Muscle layer of colon (tissue), 2 donors: ENCODE measurements at regions not wholly inside any gene's neighbourhood (a gene's known extent, or its start where the extent isn't known, plus 50 kb on each side); places are given as distances from the start of the nearest gene placed in this dataset.

ENCODE experiments used
- H3K27ac ChIP-seq: one replicate; pipeline ENCODE4 v1.7.0; 2013; ENCODE audit warnings: low read depth, mild to moderate bottlenecking, low read length, moderate library complexity
- H3K27me3 ChIP-seq, 2 donors: one replicate each; pipeline ENCODE4 v1.7.0; 2013; ENCODE audit warnings: low read length in 2 of 2, mild to moderate bottlenecking in 2 of 2; ENCODE audit not compliant: insufficient read depth in 2 of 2, control insufficient read depth in 1 of 2
- H3K36me3 ChIP-seq: one replicate; pipeline ENCODE4 v1.7.0; 2013; ENCODE audit warnings: mild to moderate bottlenecking, low read length; ENCODE audit not compliant: insufficient read depth
- H3K4me1 ChIP-seq: one replicate; pipeline ENCODE4 v1.7.0; 2013; ENCODE audit warnings: mild to moderate bottlenecking, low read length; ENCODE audit not compliant: insufficient read depth
- H3K4me3 ChIP-seq, 2 donors: one replicate each; pipeline ENCODE4 v1.7.0; 2013; ENCODE audit warnings: low read length in 2 of 2, low read depth in 1 of 2, mild to moderate bottlenecking in 1 of 2, moderate library complexity in 1 of 2
- H3K9ac ChIP-seq: one replicate; pipeline ENCODE4 v1.7.0; 2013; ENCODE audit warnings: low read length
- H3K9me3 ChIP-seq: one replicate; pipeline ENCODE4 v1.7.0; 2013; ENCODE audit warnings: mild to moderate bottlenecking, low read length
- donor health status: abdominal sarcoma.
- donor health status: Adenocarcinoma of cecum.

DNA sequence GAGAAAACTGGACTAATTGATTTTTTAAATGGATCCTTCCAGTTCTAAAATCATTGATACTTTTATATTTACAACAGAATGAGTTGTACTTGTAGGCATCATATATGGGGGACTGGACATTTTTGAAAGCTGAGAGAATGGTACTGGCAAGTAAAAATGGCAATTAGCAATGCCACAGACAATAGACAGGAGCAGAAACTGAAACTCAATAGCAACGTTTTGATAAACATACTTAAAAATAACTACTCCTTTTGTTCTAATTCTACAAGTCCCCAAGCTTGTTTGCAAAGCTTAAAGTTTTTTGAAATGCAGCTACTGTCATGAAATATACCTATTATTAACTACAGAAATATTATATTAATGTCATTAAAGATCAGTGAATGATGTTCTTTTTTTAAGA lies 52.8 kb upstream of the FBXL7 start:
- Histone ChIP-seq H3K9ac (no peak overlapping the region), H3K27me3 (no peaks in the 10 kb centered on the region), H3K4me3 (no peak overlapping the region), H3K9me3 (no peaks in the 10 kb centered on the region), H3K36me3 (no peaks in the 10 kb centered on the region), H3K27ac (no peak overlapping the region), H3K4me1 (peaks cover 11% of the 10 kb centered on the region)

- Histone ChIP-seq H3K4me3 (no peak overlapping the region), H3K36me3 (no peaks in the 10 kb centered on the region), H3K4me1 (peaks cover 5% of the 10 kb centered on the region), H3K9ac (no peak overlapping the region), H3K27me3 (no peaks in the 10 kb centered on the region), H3K27ac (no peak overlapping the region), H3K9me3 (no peaks in the 10 kb centered on the region)
These were observed 53.4 kb upstream of the FBXL7 start for GRCh38 chr5:15446552-15446951.

- H3K9ac ChIP-seq, result no peak overlapping the region
These were observed 57.8 kb upstream of the FBXL7 start for GRCh38 chr5:15442193-15442570.

GRCh38 chr5:15441433-15442192 lies 58.4 kb upstream of the FBXL7 start:
- Histone ChIP-seq H3K36me3 (no peaks in the 10 kb centered on the region), H3K4me1 (peaks cover 11% of the 10 kb centered on the region), H3K9me3 (no peaks in the 10 kb centered on the region), H3K27me3 (no peaks in the 10 kb centered on the region), H3K27ac (no peak overlapping the region), H3K9ac (no peak overlapping the region), H3K4me3 (no peak overlapping the region)

More at GRCh38 chr5:15442193-15442570, 57.8 kb upstream of the FBXL7 start:
- Histone ChIP-seq H3K9me3 (no peaks in the 10 kb centered on the region), H3K36me3 (no peaks in the 10 kb centered on the region), H3K4me3 (no peak overlapping the region), H3K27me3 (no peaks in the 10 kb centered on the region), H3K4me1 (peaks cover 11% of the 10 kb centered on the region), H3K27ac (no peak overlapping the region)

- no peaks in the 10 kb centered on the region for H3K27me3 ChIP-seq
- no peaks in the 10 kb centered on the region for H3K9me3 ChIP-seq
- H3K36me3 ChIP-seq, result no peaks in the 10 kb centered on the region
- H3K27ac ChIP-seq, result no peak overlapping the region
- peaks cover 11% of the 10 kb centered on the region for H3K4me1 ChIP-seq
- no peak overlapping the region for H3K4me3 ChIP-seq
- H3K9ac ChIP-seq, result no peak overlapping the region
These were observed 59.5 kb upstream of the FBXL7 start for GRCh38 chr5:15440434-15440833.

- Histone ChIP-seq H3K27ac (no peak overlapping the region), H3K4me1 (peaks cover 11% of the 10 kb centered on the region), H3K9ac (no peak overlapping the region), H3K4me3 (no peak overlapping the region), H3K9me3 (no peaks in the 10 kb centered on the region), H3K27me3 (no peaks in the 10 kb centered on the region), H3K36me3 (no peaks in the 10 kb centered on the region)
These were observed 60.2 kb upstream of the FBXL7 start for GRCh38 chr5:15439801-15440200.

DNA sequence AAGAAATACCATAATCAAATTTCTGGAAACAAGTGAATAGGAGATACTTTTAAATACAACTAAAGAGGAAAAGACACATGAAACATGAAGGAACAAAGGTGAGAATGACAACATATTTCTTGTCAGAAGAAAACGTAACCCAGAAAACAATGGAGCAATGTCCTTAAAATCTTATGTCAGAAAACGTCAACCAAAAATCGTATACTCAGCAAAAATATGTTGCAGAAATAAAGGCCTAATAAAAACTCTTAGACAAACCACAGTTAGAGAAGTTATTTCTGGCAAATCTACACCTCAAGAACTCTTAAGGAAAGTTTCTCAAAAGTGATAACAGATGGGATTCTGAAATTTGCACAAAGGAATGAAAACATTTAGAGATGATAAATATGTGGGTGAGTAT lies 66.3 kb upstream of the FBXL7 start:
- Histone ChIP-seq H3K36me3 (no peaks in the 10 kb centered on the region), H3K4me1 (no peaks in the 10 kb centered on the region), H3K27ac (no peak overlapping the region), H3K4me3 (no peak overlapping the region), H3K27me3 (no peaks in the 10 kb centered on the region), H3K9me3 (no peaks in the 10 kb centered on the region), H3K9ac (no peak overlapping the region)

GRCh38 chr5:15431923-15432322 lies 68.1 kb upstream of the FBXL7 start:
- Histone ChIP-seq H3K9ac (no peak overlapping the region), H3K9me3 (no peaks in the 10 kb centered on the region), H3K36me3 (no peaks in the 10 kb centered on the region), H3K27me3 (no peaks in the 10 kb centered on the region), H3K27ac (no peak overlapping the region), H3K4me1 (no peaks in the 10 kb centered on the region), H3K4me3 (no peak overlapping the region)

DNA sequence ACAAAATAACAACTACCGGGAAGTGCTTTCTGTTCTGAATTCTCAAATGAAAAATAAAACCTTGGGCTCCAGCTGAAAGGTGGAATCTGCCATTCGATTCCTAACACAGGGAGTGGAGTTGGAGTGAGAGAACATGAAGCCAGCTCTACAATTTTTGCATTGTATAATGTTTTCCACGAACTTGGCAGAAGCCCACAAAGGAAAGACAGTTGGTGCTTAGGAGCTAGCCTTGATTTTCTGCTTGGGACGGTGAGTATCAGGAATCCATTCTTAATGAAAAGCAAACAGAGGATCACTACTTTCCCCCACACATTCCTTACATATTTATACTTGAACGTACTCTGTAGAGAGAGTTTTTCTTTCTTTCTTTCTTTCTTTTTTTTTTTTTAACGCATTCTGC lies 74.2 kb upstream of the FBXL7 start:
- Histone ChIP-seq H3K4me1 (peaks cover 22% of the 10 kb centered on the region), H3K27me3 (no peaks in the 10 kb centered on the region), H3K9me3 (no peaks in the 10 kb centered on the region), H3K36me3 (no peaks in the 10 kb centered on the region), H3K27ac (no peak overlapping the region), H3K9ac (no peak overlapping the region), H3K4me3 (peak overlapping the region; percentile 39 to 51)

DNA sequence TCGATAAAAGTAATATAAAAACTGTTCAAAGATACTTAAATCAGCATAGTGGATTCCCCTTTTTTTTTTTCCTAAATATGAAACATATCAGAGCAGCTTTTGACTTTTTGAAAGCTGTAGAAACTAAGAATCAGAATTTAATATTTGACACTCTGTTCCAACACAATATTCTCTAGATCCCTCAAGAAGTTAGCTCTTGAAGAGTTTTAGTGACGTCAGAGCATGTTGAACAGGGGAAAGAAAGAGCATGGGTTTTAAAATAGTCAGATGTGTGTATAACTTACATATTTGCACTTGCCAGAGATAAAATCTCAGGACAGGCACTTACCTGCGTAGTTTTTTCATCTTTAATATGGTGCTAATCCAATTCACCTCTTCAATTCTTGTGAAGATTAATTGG lies 75.2 kb upstream of the FBXL7 start:
- Histone ChIP-seq H3K4me1 (peaks cover 22% of the 10 kb centered on the region), H3K27me3 (no peaks in the 10 kb centered on the region)

GRCh38 chr5:15421921-15422412 lies 78.0 kb upstream of the FBXL7 start:
- Histone ChIP-seq H3K4me3 (no peak overlapping the region), H3K27me3 (no peaks in the 10 kb centered on the region), H3K9ac (no peak overlapping the region), H3K4me1 (peaks cover 22% of the 10 kb centered on the region), H3K9me3 (no peaks in the 10 kb centered on the region), H3K27ac (no peak overlapping the region), H3K36me3 (no peaks in the 10 kb centered on the region)

More for the DNA sequence above, 75.2 kb upstream of the FBXL7 start:
- Histone ChIP-seq H3K4me3 (no peak overlapping the region), H3K9ac (no peak overlapping the region), H3K36me3 (no peaks in the 10 kb centered on the region), H3K9me3 (no peaks in the 10 kb centered on the region), H3K27ac (no peak overlapping the region)

- no peaks in the 10 kb centered on the region for H3K27me3 ChIP-seq
- H3K9me3 ChIP-seq, result no peaks in the 10 kb centered on the region
- H3K4me1 ChIP-seq, result peaks cover 22% of the 10 kb centered on the region
- no peak overlapping the region for H3K27ac ChIP-seq
- H3K4me3 ChIP-seq, result no peak overlapping the region
- no peaks in the 10 kb centered on the region for H3K36me3 ChIP-seq
- no peak overlapping the region for H3K9ac ChIP-seq
These were observed 78.6 kb upstream of the FBXL7 start for GRCh38 chr5:15421381-15421780.
